NB4 (cell line): ENCODE measurements at regions not wholly inside any gene's neighbourhood (a gene's known extent, or its start where the extent isn't known, plus 50 kb on each side); places are given as distances from the start of the nearest gene placed in this dataset.

Experiments used
- CTCF ChIP-seq: IDR thresholded peaks from one replicate; pipeline ENCODE4 v1.5.1; 2012; ENCODE audit warnings: low read depth, low read length
- MAX ChIP-seq: IDR thresholded peaks from 2 replicates; pipeline ENCODE4 v1.6.1; 2011; ENCODE audit warnings: low read depth, low read length

DNA sequence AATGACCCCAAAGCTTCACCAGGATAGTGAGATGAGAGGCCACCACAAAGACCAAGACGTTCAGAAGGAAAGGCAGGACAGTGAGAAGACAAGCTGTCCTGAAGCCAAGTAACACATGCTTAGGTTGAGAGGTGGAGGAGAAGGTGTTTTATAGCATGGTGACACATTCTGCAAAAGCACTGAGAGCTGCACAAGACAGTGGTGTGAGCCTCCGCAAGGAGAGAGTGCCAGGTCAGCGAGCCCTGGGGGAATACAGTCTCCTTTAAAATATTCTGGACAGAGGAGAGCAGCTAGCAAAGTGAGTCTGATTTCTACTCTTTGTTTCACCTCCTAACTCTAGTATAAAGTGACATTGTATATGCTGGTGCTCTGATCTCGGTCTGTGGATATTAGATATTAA, 68.0 kb upstream of the VKORC1L1 start:
- TF ChIP-seq CTCF (no peak), MAX (no peak)
